Stimulated activated naive CD8-positive, alpha-beta T cell treated with anti-CD3 and anti-CD28 coated beads, Interleukin-15, Interleukin-2, amounts not matched to agents 100 ng/mL and 50 ng/mL, for 24 hours (primary cell): ENCODE measurements at regions not wholly inside any gene's neighbourhood (a gene's known extent, or its start where the extent isn't known, plus 50 kb on each side); places are given as distances from the start of the nearest gene placed in this dataset.
"Not testable (repeated sequence)": the region's sequence is repeated elsewhere in the genome, so short reads cannot be mapped to it uniquely, and the experiment has no call there.

Experiments
- H3K27ac Mint-ChIP-seq: one replicate; pipeline ENCODE4 v1.8.0; 2021; ENCODE audit warnings: mild to moderate bottlenecking, mixed read lengths
- H3K27me3 Mint-ChIP-seq: one replicate; pipeline ENCODE4 v1.8.0; 2021; ENCODE audit warnings: mixed read lengths
- H3K36me3 Mint-ChIP-seq: one replicate; pipeline ENCODE4 v1.8.0; 2021; ENCODE audit warnings: low read depth, mixed read lengths
- H3K4me1 Mint-ChIP-seq: one replicate; pipeline ENCODE4 v1.8.0; 2021; ENCODE audit warnings: low read depth, mixed read lengths
- H3K4me3 Mint-ChIP-seq: one replicate; pipeline ENCODE4 v1.8.0; 2021; ENCODE audit warnings: mild to moderate bottlenecking, mixed read lengths
- H3K9me3 Mint-ChIP-seq: one replicate; pipeline ENCODE4 v1.8.0; 2021; ENCODE audit warnings: mixed read lengths

- not testable (repeated sequence) for H3K36me3 Mint-ChIP-seq, H3K9me3 Mint-ChIP-seq, H3K4me3 Mint-ChIP-seq, H3K27me3 Mint-ChIP-seq, H3K27ac Mint-ChIP-seq, H3K4me1 Mint-ChIP-seq
Measured at GRCh38 chr3:59360312-59360711, 310.5 kb upstream of the CFAP20DC start.

GRCh38 chr3:59341459-59341858, 291.6 kb upstream of the CFAP20DC start:
- no peak overlapping the region for H3K4me3 Mint-ChIP-seq
- H3K27ac Mint-ChIP-seq = peak overlapping the region; percentile 45
- no peaks in the 10 kb centered on the region for H3K36me3 Mint-ChIP-seq
- peaks cover 6% of the 10 kb centered on the region for H3K4me1 Mint-ChIP-seq
- H3K27me3 Mint-ChIP-seq = no peaks in the 10 kb centered on the region
- H3K9me3 Mint-ChIP-seq = no peaks in the 10 kb centered on the region

- Mint-ChIP-seq H3K36me3 (no peaks in the 10 kb centered on the region), H3K9me3 (no peaks in the 10 kb centered on the region), H3K27me3 (no peaks in the 10 kb centered on the region), H3K4me1 (peaks cover 6% of the 10 kb centered on the region), H3K4me3 (no peak overlapping the region), H3K27ac (no peak overlapping the region)
Measured at GRCh38 chr3:59339818-59340217, 290.0 kb upstream of the CFAP20DC start.

- Mint-ChIP-seq H3K9me3 (peaks cover 2% of the 10 kb centered on the region), H3K4me3 (no peak overlapping the region), H3K4me1 (peaks cover 6% of the 10 kb centered on the region), H3K27me3 (no peaks in the 10 kb centered on the region), H3K27ac (no peak overlapping the region), H3K36me3 (no peaks in the 10 kb centered on the region)
Measured at GRCh38 chr3:59338934-59339333, 289.1 kb upstream of the CFAP20DC start.

- H3K27me3 Mint-ChIP-seq = no peaks in the 10 kb centered on the region
- H3K36me3 Mint-ChIP-seq = no peaks in the 10 kb centered on the region
- no peak overlapping the region for H3K4me3 Mint-ChIP-seq
- H3K27ac Mint-ChIP-seq = no peak overlapping the region
- H3K9me3 Mint-ChIP-seq = peaks cover 11% of the 10 kb centered on the region
- H3K4me1 Mint-ChIP-seq = peaks cover 6% of the 10 kb centered on the region
Measured at GRCh38 chr3:59335338-59335737, 285.5 kb upstream of the CFAP20DC start.

GRCh38 chr3:59334585-59334984, 284.8 kb upstream of the CFAP20DC start:
- Mint-ChIP-seq H3K4me1 (peaks cover 1% of the 10 kb centered on the region), H3K4me3 (no peak overlapping the region)

GRCh38 chr3:59327376-59327808, 277.6 kb upstream of the CFAP20DC start:
- Mint-ChIP-seq H3K27me3 (no peaks in the 10 kb centered on the region), H3K9me3 (peaks cover 8% of the 10 kb centered on the region), H3K4me1 (no peaks in the 10 kb centered on the region), H3K27ac (peak overlapping the region; percentile 28), H3K36me3 (no peaks in the 10 kb centered on the region), H3K4me3 (no peak overlapping the region)

More at GRCh38 chr3:59334585-59334984, 284.8 kb upstream of the CFAP20DC start:
- Mint-ChIP-seq H3K27me3 (no peaks in the 10 kb centered on the region), H3K9me3 (peaks cover 11% of the 10 kb centered on the region), H3K27ac (no peak overlapping the region), H3K36me3 (no peaks in the 10 kb centered on the region)

- Mint-ChIP-seq H3K27ac (no peak overlapping the region), H3K4me1 (no peaks in the 10 kb centered on the region), H3K36me3 (no peaks in the 10 kb centered on the region), H3K4me3 (no peak overlapping the region), H3K27me3 (no peaks in the 10 kb centered on the region), H3K9me3 (peaks cover 8% of the 10 kb centered on the region)
Measured at GRCh38 chr3:59326246-59327024, 276.6 kb upstream of the CFAP20DC start.

GRCh38 chr3:59321881-59322540, 272.2 kb upstream of the CFAP20DC start:
- no peaks in the 10 kb centered on the region for H3K36me3 Mint-ChIP-seq
- no peak overlapping the region for H3K4me3 Mint-ChIP-seq
- no peaks in the 10 kb centered on the region for H3K4me1 Mint-ChIP-seq
- no peak overlapping the region for H3K27ac Mint-ChIP-seq
- peaks cover 5% of the 10 kb centered on the region for H3K9me3 Mint-ChIP-seq
- H3K27me3 Mint-ChIP-seq = no peaks in the 10 kb centered on the region

- Mint-ChIP-seq H3K4me1 (peaks cover 12% of the 10 kb centered on the region), H3K36me3 (no peaks in the 10 kb centered on the region)
Measured at GRCh38 chr3:59320080-59320479, 270.3 kb upstream of the CFAP20DC start.

GRCh38 chr3:59319442-59319841, 269.6 kb upstream of the CFAP20DC start:
- Mint-ChIP-seq H3K9me3 (no peaks in the 10 kb centered on the region), H3K4me1 (peaks cover 14% of the 10 kb centered on the region), H3K36me3 (no peaks in the 10 kb centered on the region), H3K27ac (no peak overlapping the region), H3K27me3 (no peaks in the 10 kb centered on the region), H3K4me3 (no peak overlapping the region)

More at GRCh38 chr3:59320080-59320479, 270.3 kb upstream of the CFAP20DC start:
- H3K4me3 Mint-ChIP-seq = no peak overlapping the region
- no peaks in the 10 kb centered on the region for H3K27me3 Mint-ChIP-seq
- no peak overlapping the region for H3K27ac Mint-ChIP-seq
- no peaks in the 10 kb centered on the region for H3K9me3 Mint-ChIP-seq

- Mint-ChIP-seq H3K4me1 (peaks cover 20% of the 10 kb centered on the region), H3K9me3 (no peaks in the 10 kb centered on the region), H3K36me3 (no peaks in the 10 kb centered on the region), H3K27me3 (no peaks in the 10 kb centered on the region), H3K27ac (no peak overlapping the region), H3K4me3 (no peak overlapping the region)
Measured at GRCh38 chr3:59318881-59319280, 269.1 kb upstream of the CFAP20DC start.

GRCh38 chr3:59317386-59317785, 267.6 kb upstream of the CFAP20DC start:
- H3K27me3 Mint-ChIP-seq = no peaks in the 10 kb centered on the region
- no peak overlapping the region for H3K27ac Mint-ChIP-seq
- H3K4me3 Mint-ChIP-seq = no peak overlapping the region
- H3K36me3 Mint-ChIP-seq = no peaks in the 10 kb centered on the region
- H3K9me3 Mint-ChIP-seq = no peaks in the 10 kb centered on the region
- peaks cover 29% of the 10 kb centered on the region for H3K4me1 Mint-ChIP-seq

- no peaks in the 10 kb centered on the region for H3K27me3 Mint-ChIP-seq
- H3K36me3 Mint-ChIP-seq = no peaks in the 10 kb centered on the region
- H3K4me3 Mint-ChIP-seq = no peak overlapping the region
- H3K27ac Mint-ChIP-seq = no peak overlapping the region
- no peaks in the 10 kb centered on the region for H3K9me3 Mint-ChIP-seq
- peaks cover 29% of the 10 kb centered on the region for H3K4me1 Mint-ChIP-seq
Measured at GRCh38 chr3:59316688-59317275, 267.0 kb upstream of the CFAP20DC start.

- Mint-ChIP-seq H3K4me3 (no peak overlapping the region), H3K9me3 (no peaks in the 10 kb centered on the region), H3K27me3 (no peaks in the 10 kb centered on the region), H3K4me1 (peaks cover 44% of the 10 kb centered on the region), H3K27ac (no peak overlapping the region), H3K36me3 (no peaks in the 10 kb centered on the region)
Measured at GRCh38 chr3:59313365-59313764, 263.5 kb upstream of the CFAP20DC start.
